ENCODE measurements at regions not wholly inside any gene's neighbourhood (a gene's known extent, or its start where the extent isn't known, plus 50 kb on each side); places are given as distances from the start of the nearest gene placed in this dataset.

GRCh38 chr10:90130321-90131086 is 429.1 kb downstream of the KIF20B start:
- H3K4me1 ChIP-seq (ENCODE audit: control insufficient read depth, insufficient read depth, low read length), result no peaks in the 10 kb centered on the region
- H3K36me3 ChIP-seq (ENCODE audit: control insufficient read depth, insufficient read depth, low read length), result no peaks in the 10 kb centered on the region
- WGBS, 2 experiments (ENCODE audit: insufficient coverage in 1 of 2, insufficient read length in 1 of 2), result 94 to 95% methylated on average over 2 of the region's 2 CpGs
- Mint-ChIP-seq H3K4me1 (no peaks in the 10 kb centered on the region), H3K27ac (no peak overlapping the region), H3K4me3 (no peak overlapping the region), H3K36me3 (ENCODE audit: low read depth) (no peaks in the 10 kb centered on the region), H3K27me3 (ENCODE audit: insufficient read depth) (no peaks in the 10 kb centered on the region), H3K9me3 (peaks cover 37% of the 10 kb centered on the region)
- TF ChIP-seq CTCF (conservative IDR thresholded peaks at IDR 0.05), result no peak
- no peak for DNase-seq
- peaks cover 20% of the 10 kb centered on the region for H3K9me3 ChIP-seq (ENCODE audit: control insufficient read depth, low read length)
- no peaks in the 10 kb centered on the region for H3K27me3 ChIP-seq (ENCODE audit: control insufficient read depth, insufficient read depth, low read length, poor library complexity, severe bottlenecking)
- no peak overlapping the region for H3K27ac ChIP-seq (ENCODE audit: low read depth, low read length)
- no peak overlapping the region for H3K9ac ChIP-seq (ENCODE audit: extremely low read depth, low read length, poor library complexity, severe bottlenecking)
- H3K4me3 ChIP-seq (ENCODE audit: low read length), result no peak overlapping the region

- H3K4me1 ChIP-seq (ENCODE audit: control insufficient read depth, insufficient read depth, low read length), result no peaks in the 10 kb centered on the region
- no peaks in the 10 kb centered on the region for H3K4me1 Mint-ChIP-seq
- peaks cover 8% of the 10 kb centered on the region for H3K36me3 Mint-ChIP-seq (ENCODE audit: low read depth)
- no peak for TF ChIP-seq CTCF (conservative IDR thresholded peaks at IDR 0.05)
- H3K9me3 Mint-ChIP-seq, result peaks cover 64% of the 10 kb centered on the region
- no peak for DNase-seq
- no peak overlapping the region for H3K4me3 ChIP-seq (ENCODE audit: low read length)
- H3K27me3 ChIP-seq (ENCODE audit: control insufficient read depth, insufficient read depth, low read length, poor library complexity, severe bottlenecking), result no peaks in the 10 kb centered on the region
- no peak overlapping the region for H3K27ac Mint-ChIP-seq
- H3K9ac ChIP-seq (ENCODE audit: extremely low read depth, low read length, poor library complexity, severe bottlenecking), result no peak overlapping the region
- H3K27me3 Mint-ChIP-seq (ENCODE audit: insufficient read depth), result no peaks in the 10 kb centered on the region
- peaks cover 50% of the 10 kb centered on the region for H3K9me3 ChIP-seq (ENCODE audit: control insufficient read depth, low read length)
- H3K36me3 ChIP-seq (ENCODE audit: control insufficient read depth, insufficient read depth, low read length), result no peaks in the 10 kb centered on the region
- 100% methylated on average over 1 of the region's 2 CpGs; no CpG with 5 or more reads in 1 of the 2 experiments for WGBS, 2 experiments (ENCODE audit: insufficient coverage in 1 of 2, insufficient read length in 1 of 2)
- no peak overlapping the region for H3K27ac ChIP-seq (ENCODE audit: low read depth, low read length)
- H3K4me3 Mint-ChIP-seq, result no peak overlapping the region
These were observed 432.2 kb downstream of the KIF20B start for GRCh38 chr10:90133606-90134005.

GRCh38 chr10:90136731-90137316 is 435.4 kb downstream of the KIF20B start:
- peaks cover 58% of the 10 kb centered on the region for H3K9me3 ChIP-seq (ENCODE audit: control insufficient read depth, low read length)
- no peaks in the 10 kb centered on the region for H3K27me3 ChIP-seq (ENCODE audit: control insufficient read depth, insufficient read depth, low read length, poor library complexity, severe bottlenecking)
- no peaks in the 10 kb centered on the region for H3K36me3 ChIP-seq (ENCODE audit: control insufficient read depth, insufficient read depth, low read length)
- Mint-ChIP-seq H3K4me3 (no peak overlapping the region), H3K4me1 (no peaks in the 10 kb centered on the region), H3K36me3 (ENCODE audit: low read depth) (peaks cover 8% of the 10 kb centered on the region), H3K9me3 (peaks cover 59% of the 10 kb centered on the region), H3K27ac (no peak overlapping the region), H3K27me3 (ENCODE audit: insufficient read depth) (no peaks in the 10 kb centered on the region)
- TF ChIP-seq CTCF (conservative IDR thresholded peaks at IDR 0.05), result no peak
- DNase-seq, result peak; percentile 66
- 76 to 82% methylated on average over 6 to 8 of the region's 8 CpGs for WGBS, 2 experiments (ENCODE audit: insufficient coverage in 1 of 2, insufficient read length in 1 of 2)
- peaks cover 2% of the 10 kb centered on the region for H3K4me1 ChIP-seq (ENCODE audit: control insufficient read depth, insufficient read depth, low read length)
- H3K4me3 ChIP-seq (ENCODE audit: low read length), result peak overlapping the region; percentile 61
- no peak overlapping the region for H3K9ac ChIP-seq (ENCODE audit: extremely low read depth, low read length, poor library complexity, severe bottlenecking)
- H3K27ac ChIP-seq (ENCODE audit: low read depth, low read length), result no peak overlapping the region
